ENCODE measurements at regions not wholly inside any gene's neighbourhood (a gene's known extent, or its start where the extent isn't known, plus 50 kb on each side); places are given as distances from the start of the nearest gene placed in this dataset.

- Histone ChIP-seq H3K9me3 (ENCODE audit: control insufficient read depth, insufficient read depth, low read length) (no peaks in the 10 kb centered on the region), H3K36me3 (ENCODE audit: control insufficient read depth, insufficient read depth, low read length) (no peaks in the 10 kb centered on the region), H3K27ac (ENCODE audit: low read length) (no peak overlapping the region), H3K27me3 (ENCODE audit: control insufficient read depth, insufficient read depth, low read length) (no peaks in the 10 kb centered on the region), H3K4me1 (ENCODE audit: control insufficient read depth, insufficient read depth, low read length) (no peaks in the 10 kb centered on the region), H3K4me3 (ENCODE audit: low read length) (no peak overlapping the region)
- DNase-seq (ENCODE audit: low read depth, low spot score): no peak
- WGBS (ENCODE audit: insufficient coverage, insufficient read length): no CpG with 5 or more reads among the region's 5 CpGs
Observed at GRCh38 chr17:71168053-71168741, 952.6 kb upstream of the SOX9 start.

- Histone ChIP-seq H3K9me3 (ENCODE audit: control insufficient read depth, insufficient read depth, low read length) (no peaks in the 10 kb centered on the region), H3K4me1 (ENCODE audit: control insufficient read depth, insufficient read depth, low read length) (no peaks in the 10 kb centered on the region)
Observed at GRCh38 chr17:71170070-71170469, 950.8 kb upstream of the SOX9 start.

GRCh38 chr17:71171270-71171669 is 949.5 kb upstream of the SOX9 start:
- whole genome bisulfite sequencing (ENCODE audit: insufficient coverage, insufficient read length): no CpG with 5 or more reads among the region's 2 CpGs
- no peaks in the 10 kb centered on the region for H3K27me3 ChIP-seq (ENCODE audit: control insufficient read depth, insufficient read depth, low read length)
- H3K9me3 ChIP-seq (ENCODE audit: control insufficient read depth, insufficient read depth, low read length): no peaks in the 10 kb centered on the region
- no peak overlapping the region for H3K4me3 ChIP-seq (ENCODE audit: low read length)
- H3K27ac ChIP-seq (ENCODE audit: low read length): no peak overlapping the region
- H3K4me1 ChIP-seq (ENCODE audit: control insufficient read depth, insufficient read depth, low read length): no peaks in the 10 kb centered on the region
- no peaks in the 10 kb centered on the region for H3K36me3 ChIP-seq (ENCODE audit: control insufficient read depth, insufficient read depth, low read length)
- DNase-seq (ENCODE audit: low read depth, low spot score): no peak

More at GRCh38 chr17:71170070-71170469, 950.8 kb upstream of the SOX9 start:
- no peak overlapping the region for H3K4me3 ChIP-seq (ENCODE audit: low read length)
- DNase-seq (ENCODE audit: low read depth, low spot score): no peak
- no peaks in the 10 kb centered on the region for H3K36me3 ChIP-seq (ENCODE audit: control insufficient read depth, insufficient read depth, low read length)
- no peaks in the 10 kb centered on the region for H3K27me3 ChIP-seq (ENCODE audit: control insufficient read depth, insufficient read depth, low read length)
- H3K27ac ChIP-seq (ENCODE audit: low read length): no peak overlapping the region

- WGBS (ENCODE audit: insufficient coverage, insufficient read length): no CpG with 5 or more reads among the region's 3 CpGs
- Histone ChIP-seq H3K4me1 (ENCODE audit: control insufficient read depth, insufficient read depth, low read length) (no peaks in the 10 kb centered on the region), H3K36me3 (ENCODE audit: control insufficient read depth, insufficient read depth, low read length) (no peaks in the 10 kb centered on the region), H3K9me3 (ENCODE audit: control insufficient read depth, insufficient read depth, low read length) (no peaks in the 10 kb centered on the region), H3K27me3 (ENCODE audit: control insufficient read depth, insufficient read depth, low read length) (no peaks in the 10 kb centered on the region), H3K27ac (ENCODE audit: low read length) (no peak overlapping the region), H3K4me3 (ENCODE audit: low read length) (no peak overlapping the region)
- DNase-seq (ENCODE audit: low read depth, low spot score): no peak
Observed at GRCh38 chr17:71173991-71174390, 946.8 kb upstream of the SOX9 start.

GRCh38 chr17:71176331-71176730 is 944.5 kb upstream of the SOX9 start:
- H3K27me3 ChIP-seq (ENCODE audit: control insufficient read depth, insufficient read depth, low read length): no peaks in the 10 kb centered on the region
- no peak for DNase-seq (ENCODE audit: low read depth, low spot score)
- H3K9me3 ChIP-seq (ENCODE audit: control insufficient read depth, insufficient read depth, low read length): no peaks in the 10 kb centered on the region
- no peaks in the 10 kb centered on the region for H3K4me1 ChIP-seq (ENCODE audit: control insufficient read depth, insufficient read depth, low read length)
- WGBS (ENCODE audit: insufficient coverage, insufficient read length): no CpG with 5 or more reads among the region's 1 CpG
- no peak overlapping the region for H3K27ac ChIP-seq (ENCODE audit: low read length)
- H3K36me3 ChIP-seq (ENCODE audit: control insufficient read depth, insufficient read depth, low read length): no peaks in the 10 kb centered on the region
- H3K4me3 ChIP-seq (ENCODE audit: low read length): no peak overlapping the region

GRCh38 chr17:71176928-71177443 is 943.8 kb upstream of the SOX9 start:
- H3K36me3 ChIP-seq (ENCODE audit: control insufficient read depth, insufficient read depth, low read length): no peaks in the 10 kb centered on the region
- no peaks in the 10 kb centered on the region for H3K4me1 ChIP-seq (ENCODE audit: control insufficient read depth, insufficient read depth, low read length)
- no peaks in the 10 kb centered on the region for H3K27me3 ChIP-seq (ENCODE audit: control insufficient read depth, insufficient read depth, low read length)
- no peak overlapping the region for H3K27ac ChIP-seq (ENCODE audit: low read length)
- no peaks in the 10 kb centered on the region for H3K9me3 ChIP-seq (ENCODE audit: control insufficient read depth, insufficient read depth, low read length)
- no peak for DNase-seq (ENCODE audit: low read depth, low spot score)
- H3K4me3 ChIP-seq (ENCODE audit: low read length): no peak overlapping the region
- WGBS (ENCODE audit: insufficient coverage, insufficient read length): no CpG with 5 or more reads among the region's 6 CpGs

- Histone ChIP-seq H3K4me1 (ENCODE audit: control insufficient read depth, insufficient read depth, low read length) (no peaks in the 10 kb centered on the region), H3K36me3 (ENCODE audit: control insufficient read depth, insufficient read depth, low read length) (no peaks in the 10 kb centered on the region), H3K9me3 (ENCODE audit: control insufficient read depth, insufficient read depth, low read length) (no peaks in the 10 kb centered on the region), H3K4me3 (ENCODE audit: low read length) (no peak overlapping the region), H3K27me3 (ENCODE audit: control insufficient read depth, insufficient read depth, low read length) (no peaks in the 10 kb centered on the region), H3K27ac (ENCODE audit: low read length) (no peak overlapping the region)
- no CpG with 5 or more reads among the region's 6 CpGs for WGBS (ENCODE audit: insufficient coverage, insufficient read length)
- DNase-seq (ENCODE audit: low read depth, low spot score): no peak
Observed at GRCh38 chr17:71180801-71181385, 939.9 kb upstream of the SOX9 start.

- Histone ChIP-seq H3K36me3 (ENCODE audit: control insufficient read depth, insufficient read depth, low read length) (no peaks in the 10 kb centered on the region), H3K4me1 (ENCODE audit: control insufficient read depth, insufficient read depth, low read length) (no peaks in the 10 kb centered on the region), H3K9me3 (ENCODE audit: control insufficient read depth, insufficient read depth, low read length) (no peaks in the 10 kb centered on the region), H3K4me3 (ENCODE audit: low read length) (no peak overlapping the region), H3K27me3 (ENCODE audit: control insufficient read depth, insufficient read depth, low read length) (no peaks in the 10 kb centered on the region), H3K27ac (ENCODE audit: low read length) (no peak overlapping the region)
- WGBS (ENCODE audit: insufficient coverage, insufficient read length): no CpG with 5 or more reads among the region's 4 CpGs
- no peak for DNase-seq (ENCODE audit: low read depth, low spot score)
Observed at GRCh38 chr17:71183066-71183660, 937.7 kb upstream of the SOX9 start.

GRCh38 chr17:71184716-71185115 is 936.1 kb upstream of the SOX9 start:
- Histone ChIP-seq H3K4me1 (ENCODE audit: control insufficient read depth, insufficient read depth, low read length) (no peaks in the 10 kb centered on the region), H3K9me3 (ENCODE audit: control insufficient read depth, insufficient read depth, low read length) (no peaks in the 10 kb centered on the region), H3K4me3 (ENCODE audit: low read length) (no peak overlapping the region), H3K27me3 (ENCODE audit: control insufficient read depth, insufficient read depth, low read length) (no peaks in the 10 kb centered on the region), H3K27ac (ENCODE audit: low read length) (no peak overlapping the region), H3K36me3 (ENCODE audit: control insufficient read depth, insufficient read depth, low read length) (no peaks in the 10 kb centered on the region)
- no CpG with 5 or more reads among the region's 4 CpGs for WGBS (ENCODE audit: insufficient coverage, insufficient read length)
- no peak for DNase-seq (ENCODE audit: low read depth, low spot score)

- H3K4me1 ChIP-seq (ENCODE audit: control insufficient read depth, insufficient read depth, low read length): no peaks in the 10 kb centered on the region
- no peaks in the 10 kb centered on the region for H3K36me3 ChIP-seq (ENCODE audit: control insufficient read depth, insufficient read depth, low read length)
- no CpG with 5 or more reads among the region's 8 CpGs for WGBS (ENCODE audit: insufficient coverage, insufficient read length)
- no peak overlapping the region for H3K4me3 ChIP-seq (ENCODE audit: low read length)
- no peak overlapping the region for H3K27ac ChIP-seq (ENCODE audit: low read length)
- no peak for DNase-seq (ENCODE audit: low read depth, low spot score)
- no peaks in the 10 kb centered on the region for H3K27me3 ChIP-seq (ENCODE audit: control insufficient read depth, insufficient read depth, low read length)
- no peaks in the 10 kb centered on the region for H3K9me3 ChIP-seq (ENCODE audit: control insufficient read depth, insufficient read depth, low read length)
Observed at GRCh38 chr17:71187145-71187878, 933.5 kb upstream of the SOX9 start.

All from iPS DF 6.9 (cell line).